H9 (cell line): ENCODE measurements at regions not wholly inside any gene's neighbourhood (a gene's known extent, or its start where the extent isn't known, plus 50 kb on each side); places are given as distances from the start of the nearest gene placed in this dataset.
A peak's percentile ranks its signal among the peaks of the same experiment; 100 is the strongest.

Source experiments
- DNase-seq: peaks from one replicate; pipeline ENCODE4 v3.0.0-alpha.2; 2017
- H2AFZ ChIP-seq: one replicate; pipeline ENCODE4 v1.6.1; 2013; ENCODE audit warnings: mild to moderate bottlenecking, low read length, control low read depth, moderate library complexity
- H2AK5ac ChIP-seq: 2 replicates; pipeline ENCODE4 v1.6.1; 2013; ENCODE audit warnings: low read length, control low read depth, mixed read lengths; ENCODE audit not compliant: insufficient read length
- H2BK120ac ChIP-seq: one replicate; pipeline ENCODE4 v1.6.1; 2013; ENCODE audit warnings: low read depth, mild to moderate bottlenecking, low read length, control low read depth, inconsistent platforms; ENCODE audit not compliant: poor library complexity, severe bottlenecking
- H2BK12ac ChIP-seq: 2 replicates; pipeline ENCODE4 v1.6.1; 2013; ENCODE audit warnings: low read length, control low read depth, mixed read lengths, low read depth; ENCODE audit not compliant: insufficient read length
- H2BK15ac ChIP-seq: 2 replicates; pipeline ENCODE4 v1.6.1; 2013; ENCODE audit warnings: low read depth, low read length, control low read depth
- H2BK20ac ChIP-seq: one replicate; pipeline ENCODE4 v1.6.1; 2013; ENCODE audit warnings: low read depth, mild to moderate bottlenecking, low read length, control low read depth, inconsistent platforms; ENCODE audit not compliant: poor library complexity, severe bottlenecking
- H2BK5ac ChIP-seq: 2 replicates; pipeline ENCODE4 v1.6.1; 2013; ENCODE audit warnings: low read length, control low read depth, mixed read lengths; ENCODE audit not compliant: insufficient read length
- H3K14ac ChIP-seq: 2 replicates; pipeline ENCODE4 v1.6.1; 2013; ENCODE audit warnings: low read length, control low read depth; ENCODE audit not compliant: insufficient read depth
- H3K18ac ChIP-seq: 2 replicates; pipeline ENCODE4 v1.6.1; 2013; ENCODE audit warnings: low read depth, mild to moderate bottlenecking, mixed read lengths, low read length, control low read depth; ENCODE audit not compliant: insufficient read length
- H3K23ac ChIP-seq: 2 replicates; pipeline ENCODE4 v1.6.1; 2013; ENCODE audit warnings: low read length, control low read depth, mixed read lengths, low read depth; ENCODE audit not compliant: insufficient read length
- H3K23me2 ChIP-seq: 2 replicates; pipeline ENCODE4 v1.6.1; 2013; ENCODE audit warnings: low read depth, mild to moderate bottlenecking, mixed read lengths, low read length, control low read depth; ENCODE audit not compliant: insufficient read length, poor library complexity, severe bottlenecking
- H3K27ac ChIP-seq: 2 replicates; pipeline ENCODE4 v1.5.1; 2013; ENCODE audit warnings: low read length, control low read depth, mixed read lengths, low read depth; ENCODE audit not compliant: insufficient read length
- H3K27me3 ChIP-seq: 2 replicates; pipeline ENCODE4 v1.6.1; 2013; ENCODE audit warnings: low read length, control low read depth, inconsistent platforms; ENCODE audit not compliant: insufficient read depth
- H3K4ac ChIP-seq: 2 replicates; pipeline ENCODE4 v1.6.1; 2013; ENCODE audit warnings: low read depth, mild to moderate bottlenecking, control low read depth, inconsistent platforms, low read length, moderate library complexity
- H3K4me1 ChIP-seq: 2 replicates; pipeline ENCODE4 v1.6.1; 2013; ENCODE audit warnings: low read length, control low read depth, inconsistent platforms; ENCODE audit not compliant: insufficient read depth
- H3K4me2 ChIP-seq: 2 replicates; pipeline ENCODE4 v1.6.1; 2013; ENCODE audit warnings: low read length, control low read depth, mixed read lengths; ENCODE audit not compliant: insufficient read length, insufficient read depth
- H3K56ac ChIP-seq: 2 replicates; pipeline ENCODE4 v1.6.1; 2013; ENCODE audit warnings: low read depth, mild to moderate bottlenecking, mixed read lengths, low read length, control low read depth; ENCODE audit not compliant: insufficient read length
- H3K79me1 ChIP-seq: 2 replicates; pipeline ENCODE4 v1.6.1; 2013; ENCODE audit warnings: low read depth, mild to moderate bottlenecking, moderate library complexity, low read length, control low read depth, inconsistent platforms; ENCODE audit not compliant: insufficient read depth, poor library complexity, severe bottlenecking
- H3K79me2 ChIP-seq: 2 replicates; pipeline ENCODE4 v1.6.1; 2013; ENCODE audit warnings: low read length, control low read depth, inconsistent platforms; ENCODE audit not compliant: insufficient read depth
- H3K9ac ChIP-seq: 2 replicates; pipeline ENCODE4 v1.6.1; 2013; ENCODE audit warnings: low read length, control low read depth, mixed read lengths; ENCODE audit not compliant: insufficient read length; ENCODE audit errors: extremely low read depth
- H3K9me3 ChIP-seq: one replicate; pipeline ENCODE4 v1.6.1; 2013; ENCODE audit warnings: low read depth, low read length, inconsistent platforms; ENCODE audit not compliant: control insufficient read depth
- H3T11ph ChIP-seq: one replicate; pipeline ENCODE4 v1.6.1; 2013; ENCODE audit warnings: mild to moderate bottlenecking, low read length, control low read depth, inconsistent platforms
- H4K20me1 ChIP-seq: one replicate; pipeline ENCODE4 v1.6.1; 2013; ENCODE audit not compliant: control insufficient read depth, insufficient read length, insufficient read depth
- H4K5ac ChIP-seq: 2 replicates; pipeline ENCODE4 v1.6.1; 2013; ENCODE audit warnings: low read depth, mild to moderate bottlenecking, mixed read lengths, low read length, control low read depth; ENCODE audit not compliant: insufficient read length
- H4K8ac ChIP-seq: replicated peaks from 2 replicates; pipeline ENCODE4 v1.6.1; 2013; ENCODE audit warnings: low read length, control low read depth, mixed read lengths, low read depth; ENCODE audit not compliant: insufficient read length
- H4K91ac ChIP-seq: 2 replicates; pipeline ENCODE4 v1.6.1; 2013; ENCODE audit warnings: low read depth, mild to moderate bottlenecking, moderate library complexity, mixed read lengths, low read length, control low read depth; ENCODE audit not compliant: insufficient read length
- H3K27ac Mint-ChIP-seq, 3 experiments: 2 replicates in 2 of 3; 3 replicates in 1 of 3; pipeline ENCODE4 v1.8.0; 2020 to 2021; ENCODE audit warnings: mixed read lengths in 3 of 3, mild to moderate bottlenecking in 1 of 3, moderate library complexity in 1 of 3
- H3K27me3 Mint-ChIP-seq: 2 replicates; pipeline ENCODE4 v1.8.0; 2021; ENCODE audit warnings: low read depth, mild to moderate bottlenecking, moderate library complexity, mixed read lengths
- H3K36me3 Mint-ChIP-seq, 3 experiments: 2 replicates in 2 of 3; 3 replicates in 1 of 3; pipeline ENCODE4 v1.8.0; 2020 to 2021; ENCODE audit warnings: low read depth in 3 of 3, mixed read lengths in 3 of 3; ENCODE audit not compliant: insufficient read depth in 1 of 3
- H3K4me1 Mint-ChIP-seq, 2 experiments: 2 replicates each; pipeline ENCODE4 v1.8.0; 2020; ENCODE audit warnings: mixed read lengths in 2 of 2
- H3K4me3 Mint-ChIP-seq, 2 experiments: 2 replicates in 1 of 2; 3 replicates in 1 of 2; pipeline ENCODE4 v1.8.0; 2020 to 2021; ENCODE audit warnings: mild to moderate bottlenecking in 2 of 2, mixed read lengths in 2 of 2, moderate library complexity in 1 of 2
- H3K9me3 Mint-ChIP-seq, 2 experiments: 2 replicates in 1 of 2; 3 replicates in 1 of 2; pipeline ENCODE4 v1.8.0; 2020; ENCODE audit warnings: mild to moderate bottlenecking in 2 of 2, mixed read lengths in 2 of 2, moderate library complexity in 1 of 2
- WGBS: extraction: QIAGEN DNeasy Blood & Tissue Kit; methylation state at CpG from one replicate; pipeline ENCODE4 v1.1.7; 2013; ENCODE audit warnings: missing lambda C conversion rate, low lambda C conversion rate, mixed read lengths; ENCODE audit not compliant: insufficient read length; ENCODE audit errors: extremely low coverage; 5-methylcytosine and 5-hydroxymethylcytosine counted together
- TF ChIP-seq, protein P1 (sequence below): fragments of 200-600 bp; sonication (generic); conservative IDR thresholded peaks from 3 replicates; pipeline ENCODE4 v1.8.0; 2021; ENCODE audit warnings: antibody characterized with exemption, mild to moderate bottlenecking

DNA sequence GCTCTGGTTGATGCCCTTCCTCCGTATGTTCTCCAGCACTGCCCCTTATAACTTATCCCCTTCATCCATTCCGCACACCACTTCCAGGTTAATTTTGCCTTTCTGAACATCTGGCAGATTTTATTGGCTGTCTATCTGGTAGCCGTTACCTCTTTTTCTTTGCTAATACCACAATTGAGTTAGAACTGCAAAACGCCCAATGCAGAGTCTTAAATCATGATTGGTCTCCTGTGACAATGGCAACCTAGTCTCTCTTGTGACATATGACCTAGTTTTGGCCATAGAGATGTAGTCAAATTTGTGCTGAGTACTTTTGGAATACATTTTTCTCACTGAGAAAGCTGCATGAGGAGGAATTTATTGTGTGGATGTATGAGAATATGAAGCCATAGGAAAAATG is 365.7 kb upstream of the PRR16 start:
- H2AK5ac ChIP-seq, result no peak overlapping the region
- no CpG with 5 or more reads among the region's 4 CpGs for WGBS

More for the DNA sequence above, 365.7 kb upstream of the PRR16 start:
- Histone ChIP-seq H3K14ac (no peak overlapping the region), H2BK20ac (no peak overlapping the region), H3K18ac (no peak overlapping the region), H4K5ac (no peak overlapping the region), H4K8ac (no peak overlapping the region), H2BK15ac (no peak overlapping the region), H3K4me1 (no peaks in the 10 kb centered on the region), H3K56ac (no peak overlapping the region), H3K27me3 (no peaks in the 10 kb centered on the region), H3K9ac (no peak overlapping the region), H2BK12ac (no peak overlapping the region), H3K4ac (no peak overlapping the region), H3K9me3 (no peaks in the 10 kb centered on the region), H3K23ac (no peak overlapping the region), H3K79me1 (no peaks in the 10 kb centered on the region), H4K20me1 (no peaks in the 10 kb centered on the region), H3T11ph (no peak overlapping the region), H3K79me2 (no peaks in the 10 kb centered on the region), H3K4me2 (no peak overlapping the region), H2BK120ac (no peak overlapping the region), H3K23me2 (no peaks in the 10 kb centered on the region), H4K91ac (no peak overlapping the region), H2BK5ac (no peak overlapping the region), H2AFZ (no peak overlapping the region), H3K27ac (no peak overlapping the region)
- no peaks in the 10 kb centered on the region for H3K36me3 Mint-ChIP-seq
- peak overlapping the region in 1 of 3 experiments; percentile 3; a peak in 1 of 7 replicates for H3K27ac Mint-ChIP-seq
- no peaks in the 10 kb centered on the region for H3K27me3 Mint-ChIP-seq
- no peaks in the 10 kb centered on the region for H3K9me3 Mint-ChIP-seq
- H3K4me1 Mint-ChIP-seq, result no peaks in the 10 kb centered on the region
- TF ChIP-seq, protein P1, sequence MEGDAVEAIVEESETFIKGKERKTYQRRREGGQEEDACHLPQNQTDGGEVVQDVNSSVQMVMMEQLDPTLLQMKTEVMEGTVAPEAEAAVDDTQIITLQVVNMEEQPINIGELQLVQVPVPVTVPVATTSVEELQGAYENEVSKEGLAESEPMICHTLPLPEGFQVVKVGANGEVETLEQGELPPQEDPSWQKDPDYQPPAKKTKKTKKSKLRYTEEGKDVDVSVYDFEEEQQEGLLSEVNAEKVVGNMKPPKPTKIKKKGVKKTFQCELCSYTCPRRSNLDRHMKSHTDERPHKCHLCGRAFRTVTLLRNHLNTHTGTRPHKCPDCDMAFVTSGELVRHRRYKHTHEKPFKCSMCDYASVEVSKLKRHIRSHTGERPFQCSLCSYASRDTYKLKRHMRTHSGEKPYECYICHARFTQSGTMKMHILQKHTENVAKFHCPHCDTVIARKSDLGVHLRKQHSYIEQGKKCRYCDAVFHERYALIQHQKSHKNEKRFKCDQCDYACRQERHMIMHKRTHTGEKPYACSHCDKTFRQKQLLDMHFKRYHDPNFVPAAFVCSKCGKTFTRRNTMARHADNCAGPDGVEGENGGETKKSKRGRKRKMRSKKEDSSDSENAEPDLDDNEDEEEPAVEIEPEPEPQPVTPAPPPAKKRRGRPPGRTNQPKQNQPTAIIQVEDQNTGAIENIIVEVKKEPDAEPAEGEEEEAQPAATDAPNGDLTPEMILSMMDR, result no peak
- no peak for DNase-seq
- H3K4me3 Mint-ChIP-seq, result no peak overlapping the region
